Smooth muscle cell (in vitro differentiated cells): ENCODE measurements at regions not wholly inside any gene's neighbourhood (a gene's known extent, or its start where the extent isn't known, plus 50 kb on each side); places are given as distances from the start of the nearest gene placed in this dataset.

Experiments
- DNase-seq: peaks from one replicate; lab custom pipeline; 2025; ENCODE audit not compliant: unreplicated experiment; lab: John Stamatoyannopoulos, UW
- H2AFZ ChIP-seq: fragments of 200-600 bp; sonication (generic); 2 replicates; pipeline ENCODE4 v1.6.0; 2016; ENCODE audit warnings: antibody characterized with exemption, low read depth, mild to moderate bottlenecking
- H3F3A ChIP-seq: fragments of 200-600 bp; sonication (generic); 2 replicates; pipeline ENCODE4 v1.6.0; 2017; ENCODE audit warnings: antibody characterized with exemption, low read depth
- H3K27ac ChIP-seq: fragments of 200-600 bp; sonication (generic); 2 replicates; pipeline ENCODE4 v1.5.1; 2016; ENCODE audit warnings: low read depth, mild to moderate bottlenecking
- H3K27me3 ChIP-seq: fragments of 200-600 bp; sonication (generic); 2 replicates; pipeline ENCODE4 v1.6.1; 2016; ENCODE audit warnings: low read depth, mild to moderate bottlenecking
- H3K36me3 ChIP-seq: fragments of 200-600 bp; sonication (generic); 2 replicates; pipeline ENCODE4 v1.5.1; 2016; ENCODE audit warnings: low read depth
- H3K4me1 ChIP-seq: fragments of 200-600 bp; sonication (generic); 2 replicates; pipeline ENCODE4 v1.5.1; 2016; ENCODE audit warnings: low read depth
- H3K4me2 ChIP-seq: fragments of 200-600 bp; sonication (generic); 2 replicates; pipeline ENCODE4 v1.6.0; 2016; ENCODE audit warnings: mild to moderate bottlenecking
- H3K4me3 ChIP-seq: fragments of 200-600 bp; sonication (generic); 2 replicates; pipeline ENCODE4 v1.5.1; 2016; ENCODE audit warnings: mild to moderate bottlenecking
- H3K79me2 ChIP-seq: fragments of 200-600 bp; sonication (generic); 2 replicates; pipeline ENCODE4 v1.6.0; 2016; ENCODE audit warnings: low read depth, mild to moderate bottlenecking
- H3K9ac ChIP-seq: fragments of 200-600 bp; sonication (generic); 2 replicates; pipeline ENCODE4 v1.6.0; 2016; ENCODE audit warnings: low read depth
- H3K9me3 ChIP-seq: fragments of 200-600 bp; sonication (generic); replicated peaks from 2 replicates; pipeline ENCODE4 v1.5.1; 2016; ENCODE audit warnings: low read depth
- H4K20me1 ChIP-seq: fragments of 200-600 bp; sonication (generic); 2 replicates; pipeline ENCODE4 v1.6.0; 2016; ENCODE audit warnings: low read depth
- CTCF ChIP-seq: fragments of 200-600 bp; sonication (generic); IDR thresholded peaks from 2 replicates; pipeline ENCODE4 v1.5.1; 2017; ENCODE audit warnings: borderline replicate concordance, mild to moderate bottlenecking, antibody characterized with exemption; ENCODE audit not compliant: insufficient read depth, poor library complexity, severe bottlenecking
- WGBS: methylation state at CpG from one replicate; pipeline ENCODE4 v1.1.7; 2016; ENCODE audit warnings: low lambda C conversion rate; 5-methylcytosine and 5-hydroxymethylcytosine counted together

GRCh38 chr1:229107972-229108371, 162.9 kb upstream of the RAB4A start:
- Histone ChIP-seq H3K79me2 (no peaks in the 10 kb centered on the region), H3K9me3 (no peaks in the 10 kb centered on the region)

GRCh38 chr1:229108598-229109201, 162.2 kb upstream of the RAB4A start:
- Histone ChIP-seq H3K79me2 (no peaks in the 10 kb centered on the region), H2AFZ (no peak overlapping the region), H3F3A (peaks cover 2% of the 10 kb centered on the region), H3K27me3 (no peaks in the 10 kb centered on the region), H3K27ac (no peak overlapping the region), H4K20me1 (no peaks in the 10 kb centered on the region), H3K9me3 (no peaks in the 10 kb centered on the region), H3K4me2 (no peak overlapping the region), H3K9ac (no peak overlapping the region), H3K4me1 (no peaks in the 10 kb centered on the region), H3K4me3 (no peak overlapping the region), H3K36me3 (no peaks in the 10 kb centered on the region)
- DNase-seq: no peak
- WGBS: 77% methylated on average over 10 of the region's 10 CpGs
- TF ChIP-seq CTCF: no peak

More at GRCh38 chr1:229107972-229108371, 162.9 kb upstream of the RAB4A start:
- H3K4me2 ChIP-seq: no peak overlapping the region
- no peak overlapping the region for H2AFZ ChIP-seq
- no peaks in the 10 kb centered on the region for H3K36me3 ChIP-seq
- no peak overlapping the region for H3K9ac ChIP-seq
- H3K4me3 ChIP-seq: no peak overlapping the region
- H4K20me1 ChIP-seq: no peaks in the 10 kb centered on the region
- H3K27me3 ChIP-seq: no peaks in the 10 kb centered on the region
- no peak overlapping the region for H3K27ac ChIP-seq
- 95% methylated on average over 2 of the region's 2 CpGs for WGBS
- TF ChIP-seq CTCF: no peak
- H3F3A ChIP-seq: no peaks in the 10 kb centered on the region
- no peaks in the 10 kb centered on the region for H3K4me1 ChIP-seq
- DNase-seq: no peak

- Histone ChIP-seq H4K20me1 (no peaks in the 10 kb centered on the region), H3K4me3 (no peak overlapping the region), H3K9me3 (no peaks in the 10 kb centered on the region), H3K79me2 (no peaks in the 10 kb centered on the region), H3K4me1 (peaks cover 5% of the 10 kb centered on the region), H2AFZ (no peak overlapping the region), H3K4me2 (no peak overlapping the region), H3K36me3 (no peaks in the 10 kb centered on the region), H3K27ac (no peak overlapping the region), H3K9ac (no peak overlapping the region), H3F3A (peaks cover 4% of the 10 kb centered on the region), H3K27me3 (no peaks in the 10 kb centered on the region)
- TF ChIP-seq CTCF: no peak
- WGBS: 70% methylated on average over 5 of the region's 5 CpGs
- DNase-seq: no peak
Measured at GRCh38 chr1:229109320-229109761, 161.6 kb upstream of the RAB4A start.

- Histone ChIP-seq H3K27ac (no peak overlapping the region), H3K9ac (no peak overlapping the region), H3K4me3 (no peak overlapping the region), H3K4me1 (peaks cover 20% of the 10 kb centered on the region), H4K20me1 (no peaks in the 10 kb centered on the region), H3K9me3 (no peaks in the 10 kb centered on the region), H3K27me3 (no peaks in the 10 kb centered on the region), H2AFZ (no peak overlapping the region), H3K36me3 (no peaks in the 10 kb centered on the region), H3F3A (peaks cover 8% of the 10 kb centered on the region), H3K79me2 (no peaks in the 10 kb centered on the region), H3K4me2 (no peak overlapping the region)
- DNase-seq: no peak
- 100% methylated on average over 1 of the region's 1 CpG for WGBS
- no peak for TF ChIP-seq CTCF
Measured at GRCh38 chr1:229110986-229111385, 159.9 kb upstream of the RAB4A start.
